ENCODE measurements at regions not wholly inside any gene's neighbourhood (a gene's known extent, or its start where the extent isn't known, plus 50 kb on each side); places are given as distances from the start of the nearest gene placed in this dataset.

- H3K9me3 ChIP-seq (ENCODE audit: control insufficient read depth, low read length): no peaks in the 10 kb centered on the region
- no peaks in the 10 kb centered on the region for H3K79me2 ChIP-seq
- no peaks in the 10 kb centered on the region for H3K36me3 ChIP-seq (ENCODE audit: control insufficient read depth, insufficient read depth, low read length)
- no peak overlapping the region for H3K4me3 ChIP-seq (ENCODE audit: low read depth, low read length)
- H3K9ac ChIP-seq: no peak overlapping the region
- TF ChIP-seq CTCF (IDR thresholded peaks at IDR 0.05): no peak
- H3K27ac ChIP-seq: no peak overlapping the region
- H3K4me2 ChIP-seq (ENCODE audit: low read length): no peak overlapping the region
- no peak overlapping the region for H2AFZ ChIP-seq
- H3K27me3 ChIP-seq (ENCODE audit: control insufficient read depth, insufficient read depth, low read length): no peaks in the 10 kb centered on the region
- H3K4me1 ChIP-seq: no peaks in the 10 kb centered on the region
Observed at GRCh38 chr10:20601941-20602461, 295.1 kb downstream of the NEBL start.

- Histone ChIP-seq H3K79me2 (no peaks in the 10 kb centered on the region), H3K27ac (no peak overlapping the region), H3K27me3 (ENCODE audit: control insufficient read depth, insufficient read depth, low read length) (no peaks in the 10 kb centered on the region), H3K4me1 (no peaks in the 10 kb centered on the region), H3K9me3 (ENCODE audit: control insufficient read depth, low read length) (no peaks in the 10 kb centered on the region), H3K4me2 (ENCODE audit: low read length) (no peak overlapping the region), H2AFZ (no peak overlapping the region), H3K4me3 (ENCODE audit: low read depth, low read length) (no peak overlapping the region), H3K9ac (no peak overlapping the region), H3K36me3 (ENCODE audit: control insufficient read depth, insufficient read depth, low read length) (no peaks in the 10 kb centered on the region)
- no peak for TF ChIP-seq CTCF (IDR thresholded peaks at IDR 0.05)
Observed at GRCh38 chr10:20598590-20598989, 298.5 kb downstream of the NEBL start.

- no peaks in the 10 kb centered on the region for H3K79me2 ChIP-seq
- H3K4me3 ChIP-seq (ENCODE audit: low read depth, low read length): no peak overlapping the region
- H2AFZ ChIP-seq: no peak overlapping the region
- H3K9me3 ChIP-seq (ENCODE audit: control insufficient read depth, low read length): no peaks in the 10 kb centered on the region
- H3K27me3 ChIP-seq (ENCODE audit: control insufficient read depth, insufficient read depth, low read length): no peaks in the 10 kb centered on the region
- H3K4me1 ChIP-seq: no peaks in the 10 kb centered on the region
- no peak for TF ChIP-seq CTCF (IDR thresholded peaks at IDR 0.05)
- H3K36me3 ChIP-seq (ENCODE audit: control insufficient read depth, insufficient read depth, low read length): no peaks in the 10 kb centered on the region
- no peak overlapping the region for H3K9ac ChIP-seq
- H3K4me2 ChIP-seq (ENCODE audit: low read length): no peak overlapping the region
- H3K27ac ChIP-seq: no peak overlapping the region
Observed at GRCh38 chr10:20596911-20597310, 300.2 kb downstream of the NEBL start.

- Histone ChIP-seq H3K79me2 (no peaks in the 10 kb centered on the region), H3K4me3 (ENCODE audit: low read depth, low read length) (no peak overlapping the region), H3K27ac (no peak overlapping the region)
Observed at GRCh38 chr10:20596065-20596755, 300.9 kb downstream of the NEBL start.

More at GRCh38 chr10:20596065-20596755, 300.9 kb downstream of the NEBL start:
- Histone ChIP-seq H3K9me3 (ENCODE audit: control insufficient read depth, low read length) (no peaks in the 10 kb centered on the region), H3K4me2 (ENCODE audit: low read length) (no peak overlapping the region), H3K9ac (no peak overlapping the region), H3K36me3 (ENCODE audit: control insufficient read depth, insufficient read depth, low read length) (no peaks in the 10 kb centered on the region), H2AFZ (no peak overlapping the region), H3K4me1 (no peaks in the 10 kb centered on the region), H3K27me3 (ENCODE audit: control insufficient read depth, insufficient read depth, low read length) (no peaks in the 10 kb centered on the region)
- no peak for TF ChIP-seq CTCF (IDR thresholded peaks at IDR 0.05)
